ENCODE measurements at regions not wholly inside any gene's neighbourhood (a gene's known extent, or its start where the extent isn't known, plus 50 kb on each side); places are given as distances from the start of the nearest gene placed in this dataset. TPM values are rescaled to one million over a fixed set of nuclear protein-coding genes. Genes with fewer than 3 reads are reported as not detected.
A peak's percentile ranks its signal among the peaks of the same experiment; 100 is the strongest.

DNA sequence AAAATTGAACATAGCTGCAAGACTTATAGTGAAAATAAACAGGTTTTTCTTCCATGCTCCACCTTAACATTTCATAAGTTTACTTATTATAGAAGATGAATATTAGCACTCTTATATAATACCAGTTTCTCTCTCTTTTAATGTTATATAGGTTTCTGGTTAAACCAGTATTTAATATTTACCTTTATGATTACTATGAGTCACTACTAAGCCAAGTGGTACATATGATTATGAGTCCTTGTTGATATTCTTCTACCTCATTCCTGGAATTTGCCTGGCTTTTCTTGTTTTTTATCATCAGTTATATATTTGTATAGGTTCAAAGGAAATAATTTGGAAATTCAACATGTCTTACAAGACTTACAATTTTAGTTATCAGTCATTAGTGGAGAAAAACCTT lies 89.9 kb upstream of the MAOA start:
- peak; percentile 43 for DNase-seq (ENCODE audit: low spot score)

DNA sequence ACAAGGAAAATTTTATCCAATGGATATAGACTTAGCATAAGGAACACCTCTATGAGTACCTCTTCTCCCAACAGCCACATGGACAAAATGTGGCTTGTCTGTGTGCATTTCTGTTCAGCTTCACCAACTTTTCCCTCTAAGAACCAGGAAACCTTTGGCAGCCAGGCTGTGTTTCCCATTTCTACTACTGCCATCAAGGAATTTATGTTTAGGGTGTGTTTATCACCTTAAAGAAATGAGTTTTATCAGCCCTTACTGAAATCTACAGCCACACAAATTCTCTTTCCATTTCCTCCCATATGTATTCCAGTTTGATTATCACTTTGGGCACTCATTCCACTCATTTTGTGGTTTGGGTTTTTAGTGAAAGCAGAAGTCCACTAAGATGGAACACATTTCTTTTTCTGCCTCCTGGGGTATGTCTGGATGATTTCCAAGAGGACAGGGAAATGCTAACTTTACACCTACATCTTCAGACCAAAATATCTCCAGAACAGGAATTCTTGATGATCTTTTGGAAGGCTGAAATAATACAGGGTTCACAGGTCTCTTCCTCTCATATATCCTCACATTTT lies 82.6 kb upstream of the MAOA start:
- DNase-seq (ENCODE audit: low spot score): no peak

GRCh38 chrX:43580621-43581020 lies 75.5 kb upstream of the MAOA start:
- no peak for DNase-seq (ENCODE audit: low spot score)

GRCh38 chrX:43581167-43581566 lies 74.9 kb upstream of the MAOA start:
- DNase-seq (ENCODE audit: low spot score): no peak

DNA sequence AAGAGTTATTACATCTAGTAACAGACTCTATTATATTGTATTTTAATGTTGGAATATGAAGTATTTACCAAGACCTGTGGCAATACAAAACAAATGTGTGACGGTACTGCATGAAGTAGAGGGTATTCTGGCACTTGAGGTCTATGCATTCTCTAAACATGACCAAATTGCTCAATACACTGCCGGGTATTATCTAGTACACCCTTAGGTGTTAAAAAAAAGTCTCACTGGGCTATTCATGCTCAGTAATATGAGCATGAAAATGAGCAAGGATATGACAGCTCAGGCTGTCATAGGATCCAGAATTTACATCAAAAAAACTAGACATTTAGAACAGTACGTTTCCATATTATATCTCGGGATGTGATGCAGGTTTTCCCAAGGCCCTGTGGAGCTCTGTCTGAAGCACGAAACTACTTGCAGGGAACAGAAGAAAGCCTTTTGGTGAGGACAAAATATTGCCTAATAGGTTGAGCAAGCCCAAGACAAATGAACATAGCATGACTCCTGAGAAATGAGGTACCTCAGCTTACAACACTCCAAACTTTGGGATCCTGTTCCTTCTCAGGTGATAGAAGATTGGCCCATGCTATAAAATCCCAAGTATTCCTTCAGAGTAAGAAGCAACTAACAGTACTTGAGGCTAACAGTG lies 74.1 kb upstream of the MAOA start:
- DNase-seq (ENCODE audit: low spot score): no peak

GRCh38 chrX:43582540-43582913 lies 73.6 kb upstream of the MAOA start:
- DNase-seq (ENCODE audit: low spot score): no peak

DNA sequence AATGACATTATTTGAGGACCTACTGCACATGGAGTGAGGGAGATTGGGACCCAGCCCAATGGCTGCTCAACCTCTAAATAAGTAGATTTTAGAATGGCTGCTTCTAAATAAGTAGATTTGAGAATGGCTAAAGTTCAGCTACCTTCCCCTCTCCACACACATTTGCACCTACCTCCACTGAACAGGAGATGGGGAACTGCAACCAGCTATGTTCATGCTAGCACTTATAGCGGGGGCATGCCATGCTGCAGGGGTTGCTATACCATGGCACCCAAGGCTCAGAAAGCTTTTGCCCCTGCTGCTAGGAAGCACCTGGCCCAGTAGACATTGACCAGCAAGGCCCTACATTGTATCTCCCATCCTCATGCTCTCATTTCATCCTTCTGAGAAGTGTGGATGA lies 70.2 kb upstream of the MAOA start:
- DNase-seq (ENCODE audit: low spot score): no peak

- DNase-seq (ENCODE audit: low spot score): no peak
Observed at GRCh38 chrX:43586830-43587229, 69.3 kb upstream of the MAOA start.

- peak; percentile 69 for DNase-seq (ENCODE audit: low spot score)
Observed at GRCh38 chrX:43589735-43590134, 66.4 kb upstream of the MAOA start.

- no peak for DNase-seq (ENCODE audit: low spot score)
Observed at GRCh38 chrX:43590150-43590549, 65.9 kb upstream of the MAOA start.

GRCh38 chrX:43592597-43592996 lies 63.5 kb upstream of the MAOA start:
- no peak for DNase-seq (ENCODE audit: low spot score)

- DNase-seq (ENCODE audit: low spot score): no peak
Observed at GRCh38 chrX:43595931-43596330, 60.2 kb upstream of the MAOA start.

DNA sequence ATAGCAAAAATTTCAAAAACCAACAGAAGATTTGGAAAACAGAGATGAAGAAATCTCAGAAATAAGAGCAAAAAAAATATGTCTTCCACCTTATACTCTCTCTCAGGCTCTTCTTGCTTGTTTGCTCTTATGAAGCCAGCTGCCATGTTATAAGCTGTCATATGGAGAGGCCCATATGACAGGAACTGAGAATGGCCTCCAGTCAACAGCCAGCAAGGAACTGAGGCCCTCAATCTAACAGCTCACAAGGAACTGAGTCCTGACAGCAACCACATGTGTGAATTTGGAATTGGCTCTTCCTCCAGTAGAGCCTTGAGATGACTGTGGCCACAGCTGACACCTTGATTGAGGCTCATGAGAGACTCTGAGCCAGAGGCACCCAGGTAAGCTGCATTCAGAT lies 51.3 kb upstream of the MAOA start:
- DNase-seq (ENCODE audit: low spot score): no peak

DNA sequence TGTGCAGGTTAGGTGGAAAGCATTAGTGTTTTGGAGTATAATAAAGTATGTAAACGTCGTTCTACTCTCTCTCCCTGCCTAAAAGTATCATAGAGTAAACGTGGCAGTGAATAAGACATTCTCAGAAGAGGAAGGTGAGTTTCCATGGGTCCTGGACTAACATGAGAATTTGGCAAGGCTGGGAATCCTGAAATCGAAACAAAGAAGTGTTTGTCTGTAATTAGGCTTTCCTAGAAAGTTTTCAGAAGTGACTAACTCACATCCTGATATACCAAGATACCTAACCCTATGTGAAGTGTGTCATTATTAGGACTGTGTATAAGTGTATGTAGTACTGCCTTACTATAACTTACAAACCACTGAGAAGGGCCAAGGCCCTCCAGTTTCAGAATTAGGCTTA lies 50.7 kb upstream of the MAOA start:
- DNase-seq (ENCODE audit: low spot score): no peak

Small RNA genes lying in the stretch of these regions (small RNA-seq; reads per million reads assigned to genes)
- not detected for gene AL451086.1
